ENCODE measurements at regions not wholly inside any gene's neighbourhood (a gene's known extent, or its start where the extent isn't known, plus 50 kb on each side); places are given as distances from the start of the nearest gene placed in this dataset.
"Not testable (repeated sequence)": the region's sequence is repeated elsewhere in the genome, so short reads cannot be mapped to it uniquely, and the experiment has no call there.

- no peaks in the 10 kb centered on the region for H3K36me3 ChIP-seq
- no peaks in the 10 kb centered on the region for H3K27me3 ChIP-seq (replicated peaks; ENCODE audit: insufficient read depth)
- H3K27ac ChIP-seq, result no peak overlapping the region
- no peaks in the 10 kb centered on the region for H3K4me1 ChIP-seq (ENCODE audit: control insufficient read depth in 1 of 2, low read depth in 2 of 2)
- no peak for TF ChIP-seq CTCF (IDR thresholded peaks at IDR 0.05)
- DNase-seq (ENCODE audit: low spot score) (no peak), ATAC-seq (ENCODE audit: insufficient number of reproducible peaks, low FRiP score, low read depth) (no peak)
- no peak overlapping the region for H3K4me3 ChIP-seq
- H3K9me3 ChIP-seq, result no peaks in the 10 kb centered on the region
Observed at GRCh38 chr10:109239371-109239770, 683.9 kb downstream of the XPNPEP1 start.

GRCh38 chr10:109237682-109238081 lies 685.6 kb downstream of the XPNPEP1 start:
- Histone ChIP-seq H3K27me3 (replicated peaks; ENCODE audit: insufficient read depth) (no peaks in the 10 kb centered on the region), H3K4me3 (no peak overlapping the region), H3K9me3 (no peaks in the 10 kb centered on the region), H3K4me1 (ENCODE audit: control insufficient read depth in 1 of 2, low read depth in 2 of 2) (no peaks in the 10 kb centered on the region), H3K27ac (no peak overlapping the region), H3K36me3 (no peaks in the 10 kb centered on the region)
- no peak for TF ChIP-seq CTCF (IDR thresholded peaks at IDR 0.05)
- no peak for DNase-seq (ENCODE audit: low spot score)
- no peak for ATAC-seq (ENCODE audit: insufficient number of reproducible peaks, low FRiP score, low read depth)

DNA sequence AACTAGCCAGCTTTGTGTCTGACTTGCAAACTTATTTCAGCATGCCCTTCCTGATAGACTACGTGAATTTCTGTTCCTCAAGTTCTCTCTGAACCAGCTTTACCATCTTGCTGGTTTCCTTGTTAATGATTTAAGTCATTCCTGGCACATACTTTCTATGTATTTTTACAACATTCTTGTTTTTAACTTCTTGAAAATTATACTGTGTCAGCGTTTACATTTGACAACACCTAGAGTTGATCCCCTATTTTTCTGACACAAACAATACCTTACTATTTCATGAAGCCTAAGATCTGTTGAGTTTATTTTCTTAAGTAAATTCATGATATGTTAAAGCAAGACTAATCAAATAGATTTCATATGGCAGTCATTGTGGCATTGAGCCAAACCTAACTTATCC lies 686.3 kb downstream of the XPNPEP1 start:
- DNase-seq (ENCODE audit: low spot score) (no peak), ATAC-seq (ENCODE audit: insufficient number of reproducible peaks, low FRiP score, low read depth) (no peak)
- no peak overlapping the region for H3K27ac ChIP-seq
- no peaks in the 10 kb centered on the region for H3K4me1 ChIP-seq (ENCODE audit: control insufficient read depth in 1 of 2, low read depth in 2 of 2)
- H3K27me3 ChIP-seq (replicated peaks; ENCODE audit: insufficient read depth), result no peaks in the 10 kb centered on the region
- no peaks in the 10 kb centered on the region for H3K36me3 ChIP-seq
- no peak overlapping the region for H3K4me3 ChIP-seq
- no peaks in the 10 kb centered on the region for H3K9me3 ChIP-seq
- no peak for TF ChIP-seq CTCF (IDR thresholded peaks at IDR 0.05)

DNA sequence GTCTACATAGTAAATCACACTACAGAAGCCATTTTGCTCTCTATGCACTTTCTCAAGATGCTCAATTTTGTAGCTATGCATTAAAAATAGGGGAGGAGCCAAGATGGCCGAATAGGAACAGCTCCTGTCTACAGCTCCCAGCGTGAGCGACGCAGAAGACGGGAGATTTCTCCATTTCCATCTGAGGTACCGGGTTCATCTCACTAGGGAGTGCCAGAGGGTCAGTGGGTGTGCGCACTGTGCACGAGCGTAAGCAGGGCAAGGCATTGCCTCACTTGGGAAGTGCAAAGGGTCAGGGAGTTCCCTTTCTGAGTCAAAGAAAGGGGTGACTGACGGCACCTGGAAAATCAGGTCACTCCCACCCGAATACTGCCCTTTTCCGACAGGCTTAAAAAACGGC lies 699.8 kb downstream of the XPNPEP1 start:
- H3K36me3 ChIP-seq; DNase-seq (ENCODE audit: low spot score); H3K27me3 ChIP-seq (replicated peaks; ENCODE audit: insufficient read depth); H3K9me3 ChIP-seq; H3K27ac ChIP-seq; H3K4me3 ChIP-seq; H3K4me1 ChIP-seq (ENCODE audit: control insufficient read depth in 1 of 2, low read depth in 2 of 2); ATAC-seq (ENCODE audit: insufficient number of reproducible peaks, low FRiP score, low read depth): not testable (repeated sequence)

GRCh38 chr10:109219935-109220605 lies 703.2 kb downstream of the XPNPEP1 start:
- Histone ChIP-seq H3K4me3 (no peak overlapping the region), H3K4me1 (ENCODE audit: control insufficient read depth in 1 of 2, low read depth in 2 of 2) (no peaks in the 10 kb centered on the region), H3K36me3 (no peaks in the 10 kb centered on the region), H3K27me3 (replicated peaks; ENCODE audit: insufficient read depth) (no peaks in the 10 kb centered on the region), H3K27ac (no peak overlapping the region), H3K9me3 (no peaks in the 10 kb centered on the region)
- TF ChIP-seq CTCF (IDR thresholded peaks at IDR 0.05), result no peak
- ATAC-seq (ENCODE audit: insufficient number of reproducible peaks, low FRiP score, low read depth) (no peak), DNase-seq (ENCODE audit: low spot score) (no peak)

DNA sequence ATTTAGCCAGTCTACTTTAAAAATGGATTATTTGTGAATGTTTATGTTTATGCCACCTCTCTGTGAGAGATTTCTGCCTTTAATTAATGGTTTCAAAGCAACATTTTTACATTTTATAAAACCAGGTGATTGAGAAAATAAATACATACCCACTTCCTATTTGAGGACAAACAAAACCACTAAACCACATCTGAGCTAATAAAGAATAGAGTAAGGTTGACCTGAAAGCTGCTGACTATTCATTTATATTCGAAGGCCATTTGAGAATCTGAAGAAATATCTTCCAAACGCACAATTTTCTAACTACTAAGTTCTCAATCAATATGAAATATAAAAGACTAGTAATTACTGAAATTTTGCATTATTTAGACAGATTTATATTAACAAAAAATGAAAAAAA lies 705.1 kb downstream of the XPNPEP1 start:
- TF ChIP-seq CTCF (IDR thresholded peaks at IDR 0.05), result no peak
- Histone ChIP-seq H3K4me3 (no peak overlapping the region), H3K27ac (no peak overlapping the region), H3K9me3 (no peaks in the 10 kb centered on the region), H3K4me1 (ENCODE audit: control insufficient read depth in 1 of 2, low read depth in 2 of 2) (no peaks in the 10 kb centered on the region), H3K36me3 (no peaks in the 10 kb centered on the region), H3K27me3 (replicated peaks; ENCODE audit: insufficient read depth) (no peaks in the 10 kb centered on the region)
- no peak for DNase-seq (ENCODE audit: low spot score)
- ATAC-seq (ENCODE audit: insufficient number of reproducible peaks, low FRiP score, low read depth), result no peak
